PC-9 (cell line): ENCODE measurements at regions not wholly inside any gene's neighbourhood (a gene's known extent, or its start where the extent isn't known, plus 50 kb on each side); places are given as distances from the start of the nearest gene placed in this dataset.

Experiments
- BruUV-seq: library from RNA; stranded (reverse); fragments of 400-500 nt; replicated peaks from 2 replicates; lab custom pipeline; 2021; lab: Mats Ljungman, UMichigan
- CTCF ChIA-PET: fragments of 300-600 bp; sonication (Branson Sonifier 250); formaldehyde crosslinking; loops from one replicate; lab custom pipeline; 2022; ENCODE audit warnings: antibody characterized with exemption; lab: Charles Lee
- POLR2A ChIA-PET: fragments of 300-600 bp; sonication (Branson Sonifier 250); formaldehyde crosslinking; loops from one replicate; lab custom pipeline; 2022; ENCODE audit warnings: antibody characterized with exemption; ENCODE audit not compliant: unreplicated experiment; lab: Charles Lee
- DNase-seq, 2 experiments: peaks; one replicate each; pipeline versions ENCODE4 v3.0.0 to v3.0.0-alpha.2; 2015 to 2022; ENCODE audit warnings: mixed read lengths in 1 of 2
- H2AFZ ChIP-seq: fragments of 200-600 bp; sonication (generic); 2 replicates; pipeline ENCODE4 v1.8.1; 2017; ENCODE audit warnings: antibody characterized with exemption
- H3F3A ChIP-seq: fragments of 200-600 bp; sonication (generic); 2 replicates; pipeline ENCODE4 v1.8.1; 2017; ENCODE audit warnings: antibody characterized with exemption, mild to moderate bottlenecking, low read depth; ENCODE audit not compliant: insufficient read depth
- H3K27ac ChIP-seq: fragments of 200-600 bp; sonication (generic); 2 replicates; pipeline ENCODE4 v1.6.1; 2016; ENCODE audit warnings: mixed run types
- H3K27me3 ChIP-seq: fragments of 200-600 bp; sonication (generic); 2 replicates; pipeline ENCODE4 v1.6.1; 2016; ENCODE audit warnings: low read depth, mixed run types; ENCODE audit not compliant: insufficient read depth
- H3K36me3 ChIP-seq: fragments of 200-600 bp; sonication (generic); 2 replicates; pipeline ENCODE4 v1.6.1; 2016; ENCODE audit warnings: low read depth, mixed run types
- H3K4me1 ChIP-seq: fragments of 200-600 bp; sonication (generic); replicated peaks from 2 replicates; pipeline ENCODE4 v1.6.1; 2016; ENCODE audit warnings: mixed run types; ENCODE audit not compliant: insufficient read depth
- H3K4me2 ChIP-seq: fragments of 200-600 bp; sonication (generic); 2 replicates; pipeline ENCODE4 v1.6.1; 2017; ENCODE audit warnings: mixed run types
- H3K4me3 ChIP-seq: fragments of 200-600 bp; sonication (generic); 2 replicates; pipeline ENCODE4 v1.6.1; 2016; ENCODE audit warnings: mixed run types
- H3K79me2 ChIP-seq: fragments of 200-600 bp; sonication (generic); 2 replicates; pipeline ENCODE4 v1.6.1; 2017; ENCODE audit warnings: low read depth, mixed run types
- H3K9me2 ChIP-seq: fragments of 200-600 bp; sonication (generic); 2 replicates; pipeline ENCODE4 v1.8.1; 2017; ENCODE audit warnings: mild to moderate bottlenecking; ENCODE audit not compliant: insufficient read depth
- H3K9me3 ChIP-seq: fragments of 200-600 bp; sonication (generic); 2 replicates; pipeline ENCODE4 v1.8.1; 2016; ENCODE audit warnings: low read depth; ENCODE audit not compliant: insufficient read depth
- H4K20me1 ChIP-seq: fragments of 200-600 bp; sonication (generic); 2 replicates; pipeline ENCODE4 v1.8.1; 2017; ENCODE audit not compliant: insufficient read depth
- EZH2 ChIP-seq: fragments of 200-600 bp; sonication (generic); IDR thresholded peaks from 2 replicates; pipeline ENCODE4 v1.8.0; 2017; ENCODE audit warnings: antibody characterized with exemption, low read depth
- intact Hi-C: fragments of 100-400 bp; cut with micrococcal nuclease; formaldehyde crosslinking; loops from one replicate; pipeline ENCODE4 v1.10.0; 2022; ENCODE audit not compliant: unreplicated experiment
- TF ChIP-seq, protein P1 (sequence below): fragments of 200-600 bp; sonication (generic); conservative IDR thresholded peaks from 2 replicates; pipeline ENCODE4 v1.6.1; 2017; ENCODE audit warnings: mixed run types, antibody characterized with exemption, mild to moderate bottlenecking, moderate library complexity

DNA sequence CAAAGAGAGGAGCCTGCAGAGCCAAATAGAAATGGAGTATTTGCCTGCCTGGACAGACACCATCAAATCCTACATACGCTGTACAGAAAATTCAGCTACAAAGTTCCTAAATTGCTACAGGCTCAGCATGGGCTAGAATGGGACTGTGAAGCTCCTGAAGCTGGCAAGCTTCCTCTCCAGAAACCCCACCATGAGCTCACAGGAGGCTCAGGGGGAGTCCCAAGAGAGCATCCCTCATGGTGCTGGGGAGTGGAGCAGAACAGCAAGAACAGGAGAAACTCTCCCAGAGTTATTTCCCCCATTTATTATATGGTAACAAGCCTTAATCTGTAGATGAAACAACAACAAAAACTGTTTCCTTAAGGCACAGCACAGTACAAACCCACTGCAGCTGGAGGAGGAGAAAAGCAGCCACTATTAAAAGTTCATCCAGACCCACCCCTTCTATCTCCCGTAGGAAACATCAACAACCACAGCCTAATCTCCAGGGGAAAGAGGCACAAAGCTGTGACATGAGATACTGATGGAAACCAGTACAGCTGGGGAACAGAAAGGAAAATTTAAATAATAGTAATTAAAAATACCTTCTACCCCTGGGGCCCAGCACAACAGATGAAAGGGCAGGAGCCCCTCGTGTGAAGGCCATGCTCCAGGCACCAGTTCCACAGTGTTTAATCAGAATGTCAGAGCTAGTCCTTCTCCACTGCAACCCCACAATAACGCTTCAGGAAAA lies 548.5 kb downstream of the MTRR start:
- ChIA-PET POLR2A (no interaction called here), CTCF (no interaction called here)
- Histone ChIP-seq H3K4me3 (no peak overlapping the region), H3K9me3 (no peaks in the 10 kb centered on the region), H3K36me3 (no peaks in the 10 kb centered on the region), H3K9me2 (no peaks in the 10 kb centered on the region), H3F3A (no peaks in the 10 kb centered on the region), H3K27ac (no peak overlapping the region), H3K4me1 (0 out of 2 replicates have a peak, but pooled peaks cover 6% of the 10 kb centered on the region), H3K79me2 (no peaks in the 10 kb centered on the region), H2AFZ (no peak overlapping the region), H3K27me3 (peaks cover 62% of the 10 kb centered on the region), H4K20me1 (no peaks in the 10 kb centered on the region), H3K4me2 (no peak overlapping the region)
- TF ChIP-seq EZH2, result no peak
- TF ChIP-seq, protein P1, sequence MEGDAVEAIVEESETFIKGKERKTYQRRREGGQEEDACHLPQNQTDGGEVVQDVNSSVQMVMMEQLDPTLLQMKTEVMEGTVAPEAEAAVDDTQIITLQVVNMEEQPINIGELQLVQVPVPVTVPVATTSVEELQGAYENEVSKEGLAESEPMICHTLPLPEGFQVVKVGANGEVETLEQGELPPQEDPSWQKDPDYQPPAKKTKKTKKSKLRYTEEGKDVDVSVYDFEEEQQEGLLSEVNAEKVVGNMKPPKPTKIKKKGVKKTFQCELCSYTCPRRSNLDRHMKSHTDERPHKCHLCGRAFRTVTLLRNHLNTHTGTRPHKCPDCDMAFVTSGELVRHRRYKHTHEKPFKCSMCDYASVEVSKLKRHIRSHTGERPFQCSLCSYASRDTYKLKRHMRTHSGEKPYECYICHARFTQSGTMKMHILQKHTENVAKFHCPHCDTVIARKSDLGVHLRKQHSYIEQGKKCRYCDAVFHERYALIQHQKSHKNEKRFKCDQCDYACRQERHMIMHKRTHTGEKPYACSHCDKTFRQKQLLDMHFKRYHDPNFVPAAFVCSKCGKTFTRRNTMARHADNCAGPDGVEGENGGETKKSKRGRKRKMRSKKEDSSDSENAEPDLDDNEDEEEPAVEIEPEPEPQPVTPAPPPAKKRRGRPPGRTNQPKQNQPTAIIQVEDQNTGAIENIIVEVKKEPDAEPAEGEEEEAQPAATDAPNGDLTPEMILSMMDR, result no peak
- intact Hi-C loops, result no loop called here
- BruUV-seq, result no TSS peak
- DNase-seq, result no peak

DNA sequence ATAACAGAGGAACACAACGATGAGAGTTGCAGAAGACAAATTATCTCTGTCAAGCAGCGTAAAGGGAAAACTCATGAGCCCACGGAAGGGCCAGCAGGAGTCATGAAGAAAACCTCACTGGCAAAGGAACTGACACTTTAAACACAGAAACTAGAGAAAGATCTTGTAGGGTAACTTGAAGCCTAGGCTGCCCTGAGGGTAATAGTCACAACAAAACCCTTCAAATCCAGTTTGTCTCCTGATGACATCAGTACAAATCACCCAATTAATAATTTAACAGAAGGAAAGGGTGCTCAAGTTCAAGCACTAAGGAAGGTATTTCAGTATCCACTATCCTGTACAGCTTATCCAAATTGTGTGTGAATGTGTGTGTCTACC lies 549.1 kb downstream of the MTRR start:
- peaks cover 63% of the 10 kb centered on the region for H3K27me3 ChIP-seq
- TF ChIP-seq, protein P1, result no peak
- no peak for TF ChIP-seq EZH2
- H3K27ac ChIP-seq, result no peak overlapping the region
- peak in 1 of 2 experiments; percentile 44 for DNase-seq
- no peaks in the 10 kb centered on the region for H3K79me2 ChIP-seq
- 0 out of 2 replicates have a peak, but pooled peaks cover 6% of the 10 kb centered on the region for H3K4me1 ChIP-seq
- BruUV-seq, result no TSS peak
- H3K9me3 ChIP-seq, result no peaks in the 10 kb centered on the region
- H3K36me3 ChIP-seq, result no peaks in the 10 kb centered on the region
- H3K4me2 ChIP-seq, result no peak overlapping the region
- intact Hi-C loops, result no loop called here
- ChIA-PET CTCF (no interaction called here), POLR2A (no interaction called here)
- no peaks in the 10 kb centered on the region for H3F3A ChIP-seq
- no peak overlapping the region for H3K4me3 ChIP-seq
- H2AFZ ChIP-seq, result no peak overlapping the region
- no peaks in the 10 kb centered on the region for H4K20me1 ChIP-seq
- no peaks in the 10 kb centered on the region for H3K9me2 ChIP-seq

DNA sequence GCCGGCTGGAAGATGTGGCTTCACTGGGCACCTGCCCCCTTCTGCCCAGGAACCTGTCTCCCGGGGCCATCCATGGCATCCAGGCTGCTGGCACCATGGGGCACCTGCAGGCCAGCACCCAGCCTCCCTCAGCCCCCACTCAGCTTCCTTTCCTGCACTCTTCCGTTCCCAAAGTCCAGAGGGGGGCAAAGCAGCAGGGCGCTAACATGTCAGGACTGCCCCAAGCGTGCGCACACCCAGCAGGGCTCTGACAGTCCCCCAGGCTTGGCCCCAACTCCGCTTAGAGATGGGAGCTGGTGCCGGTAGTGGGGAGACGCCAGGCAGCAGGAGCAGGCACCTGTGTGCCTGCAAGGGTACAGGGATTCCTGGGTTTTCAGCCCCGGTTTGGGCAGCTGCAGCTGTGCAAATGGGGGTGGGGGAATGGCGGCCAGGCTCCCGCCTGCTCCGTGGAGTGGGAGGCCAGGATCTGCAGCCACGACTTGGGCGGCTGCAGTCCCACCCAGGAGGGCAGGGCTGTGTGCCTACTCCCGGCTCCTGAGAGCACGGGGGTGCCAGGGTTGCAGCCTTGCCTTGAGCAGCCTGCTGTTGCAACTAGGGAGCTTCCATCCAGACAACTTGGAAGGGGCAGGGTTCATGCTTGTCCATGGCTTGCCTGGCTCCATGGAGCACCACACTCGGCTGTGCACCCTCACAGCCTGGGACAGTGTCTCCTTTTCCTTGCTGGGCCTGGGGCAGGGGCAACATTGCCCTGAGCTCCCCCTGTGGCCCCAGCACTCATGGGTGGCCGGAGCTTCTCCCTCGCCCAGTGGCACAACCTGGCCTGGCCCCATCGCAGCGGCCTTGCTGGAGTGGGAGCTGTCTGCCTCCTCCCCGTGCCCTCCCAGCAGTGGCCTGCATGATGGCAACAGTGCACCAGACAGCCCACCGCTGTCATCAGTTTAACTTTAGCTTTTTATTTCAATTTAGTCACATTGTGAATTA lies 561.1 kb downstream of the MTRR start:
- Histone ChIP-seq H3K27ac (no peak overlapping the region), H3F3A (no peaks in the 10 kb centered on the region), H3K9me2 (no peaks in the 10 kb centered on the region), H3K4me1 (no peaks in the 10 kb centered on the region), H3K36me3 (no peaks in the 10 kb centered on the region), H2AFZ (no peak overlapping the region), H3K9me3 (no peaks in the 10 kb centered on the region), H3K79me2 (no peaks in the 10 kb centered on the region), H4K20me1 (no peaks in the 10 kb centered on the region), H3K27me3 (peaks cover 74% of the 10 kb centered on the region), H3K4me3 (no peak overlapping the region), H3K4me2 (no peak overlapping the region)
- ChIA-PET CTCF (no interaction called here), POLR2A (no interaction called here)
- peak in 1 of 2 experiments; percentile 25 for DNase-seq
- TF ChIP-seq, protein P1, result no peak
- no peak for TF ChIP-seq EZH2
- intact Hi-C loops, result no loop called here
- BruUV-seq, result no TSS peak
